Esophagus squamous epithelium (tissue), 4 donors: ENCODE measurements at regions not wholly inside any gene's neighbourhood (a gene's known extent, or its start where the extent isn't known, plus 50 kb on each side); places are given as distances from the start of the nearest gene placed in this dataset.

ENCODE experiments used
- CTCF ChIP-seq, 6 experiments: fragments of 450-650 bp in 4 of 6; fragments of 200-600 bp in 2 of 6; sonication (generic) in 2 of 6; IDR thresholded peaks; one replicate each; pipeline ENCODE4 v1.5.1; 2016 to 2019; ENCODE audit warnings: antibody characterized with exemption in 6 of 6, mild to moderate bottlenecking in 4 of 6, moderate library complexity in 4 of 6
- POLR2A ChIP-seq, 4 donors: fragments of 450-650 bp; IDR thresholded peaks; one replicate each; pipeline ENCODE4 v1.6.1; 2017; ENCODE audit warnings: antibody characterized with exemption in 4 of 4, mild to moderate bottlenecking in 4 of 4, moderate library complexity in 3 of 4

GRCh38 chr3:23103764-23104163 lies 99.4 kb upstream of the UBE2E2 start:
- no peak for TF ChIP-seq CTCF (IDR thresholded peaks at IDR 0.05)
- no peak for TF ChIP-seq POLR2A (IDR thresholded peaks at IDR 0.05)
